H1 (cell line): ENCODE measurements at regions not wholly inside any gene's neighbourhood (a gene's known extent, or its start where the extent isn't known, plus 50 kb on each side); places are given as distances from the start of the nearest gene placed in this dataset.

ENCODE experiments used
- CTCF ChIA-PET: fragments of 300-600 bp; sonication (Branson Sonifier 250); formaldehyde crosslinking; loops from one replicate; lab custom pipeline; 2021; ENCODE audit not compliant: partially characterized antibody; lab: Charles Lee
- POLR2A ChIA-PET: fragments of 300-600 bp; sonication (Branson Sonifier 250); formaldehyde crosslinking; loops from one replicate; lab custom pipeline; 2021; ENCODE audit warnings: inconsistent platforms; ENCODE audit not compliant: partially characterized antibody; lab: Charles Lee
- DNase-seq, 2 experiments: peaks; one replicate each; pipeline versions ENCODE4 v3.0.0 to v3.0.0-alpha.2; 2010 to 2022; ENCODE audit warnings: low spot score in 2 of 2, low read depth in 1 of 2, mixed read lengths in 1 of 2
- FAIRE-seq: peaks from 2 replicates; lab custom pipeline; 2011; peaks lifted over from hg19 to GRCh38; lab: Jason Lieb, UNC
- H2AFZ ChIP-seq: 2 replicates; pipeline ENCODE4 v1.8.1; 2012; ENCODE audit warnings: low read length, inconsistent platforms
- H2AK5ac ChIP-seq: 2 replicates; pipeline ENCODE4 v1.6.1; 2013; ENCODE audit warnings: low read depth, low read length
- H2BK120ac ChIP-seq: replicated peaks from 2 replicates; pipeline ENCODE3; 2013; ENCODE audit warnings: low read depth, low read length, inconsistent platforms
- H2BK12ac ChIP-seq: 2 replicates; pipeline ENCODE4 v1.6.1; 2013; ENCODE audit warnings: low read depth, low read length
- H2BK15ac ChIP-seq: 2 replicates; pipeline ENCODE4 v1.6.1; 2013; ENCODE audit warnings: low read length
- H2BK20ac ChIP-seq: 2 replicates; pipeline ENCODE4 v1.6.1; 2013; ENCODE audit warnings: low read length
- H2BK5ac ChIP-seq: 2 replicates; pipeline ENCODE4 v1.6.1; 2013; ENCODE audit warnings: low read depth, low read length
- H3K14ac ChIP-seq: 2 replicates; pipeline ENCODE4 v1.6.1; 2013; ENCODE audit warnings: inconsistent platforms; ENCODE audit not compliant: insufficient read length
- H3K18ac ChIP-seq: 2 replicates; pipeline ENCODE4 v1.6.1; 2013; ENCODE audit warnings: low read length; ENCODE audit errors: extremely low read depth
- H3K23ac ChIP-seq: 2 replicates; pipeline ENCODE4 v1.6.1; 2013; ENCODE audit warnings: inconsistent platforms; ENCODE audit not compliant: insufficient read length
- H3K23me2 ChIP-seq: 2 replicates; pipeline ENCODE4 v1.6.1; 2013; ENCODE audit warnings: low read depth, low read length
- H3K27ac ChIP-seq: 2 replicates; pipeline ENCODE4 v1.6.1; 2011; ENCODE audit warnings: low read depth, low read length, inconsistent platforms
- H3K27me3 ChIP-seq, 4 experiments: replicated peaks in 1 of 4; 1 replicate in 1 of 4; 2 replicates in 3 of 4; pipeline versions ENCODE4 v1.6.1 to v1.8.1; 2011 to 2013; ENCODE audit warnings: low read length in 3 of 4, mild to moderate bottlenecking in 3 of 4, inconsistent platforms in 2 of 4, mixed read lengths in 2 of 4, moderate library complexity in 1 of 4; ENCODE audit not compliant: control insufficient read depth in 3 of 4, insufficient read depth in 3 of 4; ENCODE audit errors: extremely low read depth in 1 of 4
- H3K36me3 ChIP-seq, 4 experiments: 2 replicates each; pipeline versions ENCODE4 v1.6.1 to v1.8.1; 2011 to 2013; ENCODE audit warnings: mild to moderate bottlenecking in 4 of 4, low read length in 3 of 4, moderate library complexity in 2 of 4, control low read depth in 1 of 4, inconsistent platforms in 1 of 4; ENCODE audit not compliant: insufficient read depth in 4 of 4, control insufficient read depth in 2 of 4
- H3K4ac ChIP-seq: replicated peaks from 2 replicates; pipeline ENCODE3; 2013; ENCODE audit warnings: low read length, low read depth, mixed read lengths, inconsistent platforms; ENCODE audit not compliant: insufficient read length
- H3K4me1 ChIP-seq, 4 experiments: replicated peaks in 1 of 4; 1 replicate in 1 of 4; 2 replicates in 3 of 4; pipeline versions ENCODE4 v1.6.1 to v1.8.1; 2011 to 2013; ENCODE audit warnings: low read length in 3 of 4, inconsistent platforms in 2 of 4, mixed read lengths in 1 of 4; ENCODE audit not compliant: insufficient read depth in 4 of 4, control insufficient read depth in 3 of 4
- H3K4me2 ChIP-seq, 2 experiments: 2 replicates each; pipeline versions ENCODE4 v1.6.1 to v1.8.1; 2011 to 2013; ENCODE audit warnings: low read depth in 2 of 2, low read length in 2 of 2, control low read depth in 1 of 2, inconsistent platforms in 1 of 2, mild to moderate bottlenecking in 1 of 2; ENCODE audit not compliant: insufficient read depth in 1 of 2
- H3K4me3 ChIP-seq, 4 experiments: fragments of 200-600, 300-600 bp in 1 of 4; sonication (generic), shearing (Covaris generic), sonication (Bioruptor Twin) in 1 of 4; 2 replicates each; pipeline versions ENCODE4 v1.5.1 to v1.8.1; 2011 to 2016; ENCODE audit warnings: low read length in 4 of 4, low read depth in 3 of 4, control low read depth in 2 of 4, inconsistent platforms in 2 of 4, mild to moderate bottlenecking in 2 of 4, mixed read lengths in 1 of 4, moderate library complexity in 1 of 4; ENCODE audit not compliant: insufficient read depth in 2 of 4; ENCODE audit errors: extremely low read depth in 1 of 4
- H3K56ac ChIP-seq: replicated peaks from 2 replicates; pipeline ENCODE3; 2013; ENCODE audit warnings: low read depth, mild to moderate bottlenecking, mixed read lengths, low read length, inconsistent platforms; ENCODE audit not compliant: insufficient read length
- H3K79me1 ChIP-seq: 2 replicates; pipeline ENCODE4 v1.6.1; 2013; ENCODE audit warnings: low read depth, low read length, control low read depth
- H3K79me2 ChIP-seq, 2 experiments: 2 replicates each; pipeline versions ENCODE4 v1.6.1 to v1.8.1; 2012 to 2013; ENCODE audit warnings: low read length in 2 of 2, mild to moderate bottlenecking in 2 of 2, inconsistent platforms in 1 of 2; ENCODE audit not compliant: insufficient read depth in 2 of 2, control insufficient read depth in 1 of 2
- H3K9ac ChIP-seq, 4 experiments: replicated peaks in 1 of 4; 1 replicate in 1 of 4; 2 replicates in 3 of 4; pipeline versions ENCODE4 v1.6.1 to v1.8.1; 2011 to 2013; ENCODE audit warnings: low read depth in 3 of 4, low read length in 3 of 4, control low read depth in 2 of 4, mild to moderate bottlenecking in 2 of 4, moderate library complexity in 2 of 4, inconsistent platforms in 1 of 4; ENCODE audit errors: extremely low read depth in 1 of 4
- H3K9me3 ChIP-seq, 2 experiments: 2 replicates each; pipeline versions ENCODE4 v1.6.1 to v1.8.1; 2012 to 2013; ENCODE audit warnings: mild to moderate bottlenecking in 2 of 2, moderate library complexity in 2 of 2, control low read depth in 1 of 2, inconsistent platforms in 1 of 2, low read depth in 1 of 2, low read length in 1 of 2, mixed read lengths in 1 of 2; ENCODE audit not compliant: insufficient read depth in 2 of 2
- H4K20me1 ChIP-seq, 2 experiments: replicated peaks in 1 of 2; 2 replicates each; pipeline versions ENCODE3 to v1.8.1; 2011 to 2013; ENCODE audit warnings: inconsistent platforms in 2 of 2, low read length in 2 of 2, mild to moderate bottlenecking in 1 of 2; ENCODE audit not compliant: insufficient read depth in 2 of 2, control insufficient read depth in 1 of 2
- H4K5ac ChIP-seq: 2 replicates; pipeline ENCODE4 v1.6.1; 2013; ENCODE audit warnings: low read length, low read depth, mixed read lengths, inconsistent platforms; ENCODE audit not compliant: insufficient read length
- H4K8ac ChIP-seq: 2 replicates; pipeline ENCODE4 v1.8.0; 2013; ENCODE audit warnings: mild to moderate bottlenecking, moderate library complexity, low read length, inconsistent platforms; ENCODE audit not compliant: insufficient read depth; ENCODE audit errors: extremely low read depth
- H4K91ac ChIP-seq: replicated peaks from 2 replicates; pipeline ENCODE3; 2013; ENCODE audit warnings: low read length, mixed read lengths, inconsistent platforms; ENCODE audit not compliant: insufficient read length
- CBX5 ChIP-seq: fragments of 300-800, 300-1000 bp; sonication (generic); IDR thresholded peaks from 2 replicates; pipeline ENCODE4 v1.7.1; 2016; ENCODE audit warnings: antibody characterized with exemption, low read length, low read depth
- CHD2 ChIP-seq: IDR thresholded peaks from 2 replicates; pipeline ENCODE4 v1.6.1; 2012; ENCODE audit warnings: low read length, improper control_type of control experiment
- CREB1 ChIP-seq: IDR thresholded peaks from 2 replicates; pipeline ENCODE4 v1.6.1; 2012; ENCODE audit warnings: inconsistent platforms
- EZH2 ChIP-seq: fragments of 200-600 bp; sonication (generic); IDR thresholded peaks from 2 replicates; pipeline ENCODE4 v1.7.1; 2012; ENCODE audit warnings: low read depth, mild to moderate bottlenecking, moderate library complexity, low read length, inconsistent platforms; ENCODE audit not compliant: severe bottlenecking
- FOSL1 ChIP-seq: IDR thresholded peaks from 2 replicates; pipeline ENCODE4 v1.6.1; 2011; ENCODE audit warnings: mild to moderate bottlenecking, low read depth, low read length, moderate library complexity; ENCODE audit not compliant: insufficient read depth
- NRF1 ChIP-seq: IDR thresholded peaks from 2 replicates; pipeline ENCODE4 v1.6.1; 2011; ENCODE audit warnings: mild to moderate bottlenecking, low read depth, low read length, improper control_type of control experiment
- POLR2AphosphoS5 ChIP-seq: IDR thresholded peaks from 2 replicates; pipeline ENCODE4 v1.6.1; 2011; ENCODE audit warnings: low read depth, low read length
- SP2 ChIP-seq: IDR thresholded peaks from 2 replicates; pipeline ENCODE4 v1.6.1; 2012; ENCODE audit warnings: mild to moderate bottlenecking, low read length, inconsistent platforms
- WGBS, 2 experiments: shearing (Covaris generic) in 1 of 2; methylation state at CpG; one replicate each; pipeline versions ENCODE4 v1.1.6 to v1.1.7; 2013 to 2015; ENCODE audit warnings: low lambda C conversion rate in 2 of 2, mixed read lengths in 2 of 2, inconsistent platforms in 1 of 2, low coverage in 1 of 2, missing lambda C conversion rate in 1 of 2; ENCODE audit not compliant: insufficient replicate concordance in 2 of 2, insufficient coverage in 1 of 2, insufficient read length in 1 of 2; ENCODE audit errors: extremely low coverage in 1 of 2, missing lambda C conversion rate in 1 of 2; 5-methylcytosine and 5-hydroxymethylcytosine counted together

- no peaks in the 10 kb centered on the region for H4K20me1 ChIP-seq
- no peak overlapping the region for H4K8ac ChIP-seq
- FAIRE-seq (no peak), DNase-seq (no peak)
- CTCF ChIA-PET: no interaction called here
- H3K56ac ChIP-seq: no peak overlapping the region
- H3K4me2 ChIP-seq: no peak overlapping the region
- H4K91ac ChIP-seq: no peak overlapping the region
- H3K36me3 ChIP-seq: no peaks in the 10 kb centered on the region
- no peak overlapping the region for H3K23ac ChIP-seq
- no peak overlapping the region for H3K14ac ChIP-seq
- H2BK12ac ChIP-seq: no peak overlapping the region
- TF ChIP-seq SP2 (no peak), CREB1 (no peak), NRF1 (no peak), FOSL1 (no peak), POLR2AphosphoS5 (no peak), EZH2 (no peak), CHD2 (no peak), CBX5 (no peak)
- H4K5ac ChIP-seq: no peak overlapping the region
- no peak overlapping the region for H2BK120ac ChIP-seq
- H3K4me3 ChIP-seq: no peak overlapping the region
- no peak overlapping the region for H2BK5ac ChIP-seq
- H3K79me1 ChIP-seq: no peaks in the 10 kb centered on the region
- H3K27me3 ChIP-seq: no peaks in the 10 kb centered on the region
- no peak overlapping the region for H2AFZ ChIP-seq
- no peaks in the 10 kb centered on the region for H3K4me1 ChIP-seq
- no peak overlapping the region for H3K9ac ChIP-seq
- no peaks in the 10 kb centered on the region for H3K79me2 ChIP-seq
- H3K27ac ChIP-seq: no peak overlapping the region
- H3K4ac ChIP-seq: no peak overlapping the region
- H2BK15ac ChIP-seq: no peak overlapping the region
- H3K23me2 ChIP-seq: no peaks in the 10 kb centered on the region; the same call in 1 of the 2 replicates
- no peak overlapping the region for H2BK20ac ChIP-seq
- 0 out of 4 replicates have a peak, but pooled peaks cover 0 to 2% of the 10 kb centered on the region in 2 experiments for H3K9me3 ChIP-seq
- POLR2A ChIA-PET: no interaction called here
- no peak overlapping the region for H3K18ac ChIP-seq
- no peak overlapping the region for H2AK5ac ChIP-seq
- WGBS, 2 experiments: 92% methylated on average over 1 of the region's 1 CpG; no CpG with 5 or more reads in 1 of the 2 experiments
Observed at GRCh38 chr14:86575141-86575540, 1045.2 kb downstream of the FLRT2 start.
